ENCODE measurements at regions not wholly inside any gene's neighbourhood (a gene's known extent, or its start where the extent isn't known, plus 50 kb on each side); places are given as distances from the start of the nearest gene placed in this dataset.

- no peaks in the 10 kb centered on the region for H3K9me3 ChIP-seq
- no peaks in the 10 kb centered on the region for H3K27me3 ChIP-seq (replicated peaks; ENCODE audit: control insufficient read depth, insufficient read depth, low read length)
- Mint-ChIP-seq H3K4me1 (ENCODE audit: low read depth, unreplicated experiment) (no peaks in the 10 kb centered on the region), H3K9me3 (ENCODE audit: unreplicated experiment) (peaks cover 10% of the 10 kb centered on the region), H3K36me3 (ENCODE audit: insufficient read depth, unreplicated experiment) (no peaks in the 10 kb centered on the region), H3K27me3 (ENCODE audit: insufficient read depth, unreplicated experiment) (no peaks in the 10 kb centered on the region), H3K4me3 (ENCODE audit: unreplicated experiment) (no peak overlapping the region), H3K27ac (ENCODE audit: unreplicated experiment) (no peak overlapping the region)
- no peak for TF ChIP-seq CTCF (IDR thresholded peaks at IDR 0.05; ENCODE audit: insufficient read depth in 1 of 2, low read depth in 1 of 2, low read length in 1 of 2, severe bottlenecking in 1 of 2, unreplicated experiment in 1 of 2)
- ChIA-PET CTCF (no interaction called here), POLR2A (no interaction called here)
- no peak overlapping the region for H3K4me3 ChIP-seq (ENCODE audit: low read depth, low read length)
- DNase-seq, result no peak
- no TSS peak for BruUV-seq (replicated peaks)
- intact Hi-C loops (cut with micrococcal nuclease; ENCODE audit: unreplicated experiment), result no loop called here
- H3K36me3 ChIP-seq (ENCODE audit: control insufficient read depth, insufficient read depth, low read length), result no peaks in the 10 kb centered on the region
- H3K4me1 ChIP-seq, result no peaks in the 10 kb centered on the region
These were observed 136.3 kb upstream of the GRIK2 start for GRCh38 chr6:101257163-101257562.

DNA sequence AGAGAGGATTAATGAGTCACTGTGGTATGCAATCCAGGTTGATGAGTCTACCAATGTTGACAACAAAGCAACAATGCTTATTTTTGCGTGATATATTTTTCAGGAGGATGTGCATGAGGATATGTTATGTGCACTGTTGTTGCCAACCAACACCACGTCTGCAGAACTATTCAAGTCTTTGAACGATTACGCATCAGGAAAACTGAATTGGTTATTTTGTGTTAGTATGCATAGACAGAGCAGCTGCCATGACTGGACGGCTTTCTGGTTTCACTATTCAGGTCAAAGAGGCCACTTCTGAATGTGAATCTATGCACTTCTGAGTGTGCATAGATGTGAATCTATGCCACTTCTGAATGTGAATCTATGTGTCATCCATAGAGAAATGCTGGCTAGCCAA lies 134.0 kb upstream of the GRIK2 start:
- H3K4me3 Mint-ChIP-seq (ENCODE audit: unreplicated experiment), result no peak overlapping the region
- H3K27ac Mint-ChIP-seq (ENCODE audit: unreplicated experiment), result no peak overlapping the region
- H3K36me3 Mint-ChIP-seq (ENCODE audit: insufficient read depth, unreplicated experiment), result no peaks in the 10 kb centered on the region
- H3K4me1 Mint-ChIP-seq (ENCODE audit: low read depth, unreplicated experiment), result no peaks in the 10 kb centered on the region
- TF ChIP-seq CTCF (IDR thresholded peaks at IDR 0.05; ENCODE audit: insufficient read depth in 1 of 2, low read depth in 1 of 2, low read length in 1 of 2, severe bottlenecking in 1 of 2, unreplicated experiment in 1 of 2), result no peak
- peaks cover 10% of the 10 kb centered on the region for H3K9me3 Mint-ChIP-seq (ENCODE audit: unreplicated experiment)
- ChIA-PET POLR2A (no interaction called here), CTCF (no interaction called here)
- H3K4me3 ChIP-seq (ENCODE audit: low read depth, low read length), result no peak overlapping the region
- no peaks in the 10 kb centered on the region for H3K9me3 ChIP-seq
- BruUV-seq (replicated peaks), result no TSS peak
- no peaks in the 10 kb centered on the region for H3K4me1 ChIP-seq
- intact Hi-C loops (cut with micrococcal nuclease; ENCODE audit: unreplicated experiment), result no loop called here
- no peaks in the 10 kb centered on the region for H3K36me3 ChIP-seq (ENCODE audit: control insufficient read depth, insufficient read depth, low read length)
- DNase-seq, result no peak
- H3K27me3 ChIP-seq (replicated peaks; ENCODE audit: control insufficient read depth, insufficient read depth, low read length), result no peaks in the 10 kb centered on the region
- H3K27me3 Mint-ChIP-seq (ENCODE audit: insufficient read depth, unreplicated experiment), result no peaks in the 10 kb centered on the region

GRCh38 chr6:101263596-101263995 lies 129.9 kb upstream of the GRIK2 start:
- Histone ChIP-seq H3K4me3 (ENCODE audit: low read depth, low read length) (no peak overlapping the region), H3K4me1 (no peaks in the 10 kb centered on the region), H3K36me3 (ENCODE audit: control insufficient read depth, insufficient read depth, low read length) (no peaks in the 10 kb centered on the region), H3K9me3 (no peaks in the 10 kb centered on the region), H3K27me3 (replicated peaks; ENCODE audit: control insufficient read depth, insufficient read depth, low read length) (no peaks in the 10 kb centered on the region)
- TF ChIP-seq CTCF (IDR thresholded peaks at IDR 0.05; ENCODE audit: insufficient read depth in 1 of 2, low read depth in 1 of 2, low read length in 1 of 2, severe bottlenecking in 1 of 2, unreplicated experiment in 1 of 2), result no peak
- intact Hi-C loops (cut with micrococcal nuclease; ENCODE audit: unreplicated experiment), result no loop called here
- ChIA-PET CTCF (no interaction called here), POLR2A (no interaction called here)
- Mint-ChIP-seq H3K9me3 (ENCODE audit: unreplicated experiment) (no peaks in the 10 kb centered on the region), H3K27me3 (ENCODE audit: insufficient read depth, unreplicated experiment) (no peaks in the 10 kb centered on the region), H3K4me3 (ENCODE audit: unreplicated experiment) (no peak overlapping the region), H3K4me1 (ENCODE audit: low read depth, unreplicated experiment) (no peaks in the 10 kb centered on the region), H3K27ac (ENCODE audit: unreplicated experiment) (no peak overlapping the region), H3K36me3 (ENCODE audit: insufficient read depth, unreplicated experiment) (no peaks in the 10 kb centered on the region)
- no peak for DNase-seq
- BruUV-seq (replicated peaks), result no TSS peak

All from Caco-2 (cell line).